T-helper 2 cell (primary cell): ENCODE measurements at regions not wholly inside any gene's neighbourhood (a gene's known extent, or its start where the extent isn't known, plus 50 kb on each side); places are given as distances from the start of the nearest gene placed in this dataset.

Source experiments
- DNase-seq, 5 experiments: peaks; one replicate each; pipeline versions ENCODE4 v3.0.0 to v3.0.0-alpha.2; 2012 to 2022

GRCh38 chr6:752438-752837, 59.5 kb upstream of the EXOC2 start:
- no peak for DNase-seq

- no peak for DNase-seq
Measured at GRCh38 chr6:751765-752164, 58.8 kb upstream of the EXOC2 start.

- no peak for DNase-seq
Measured at GRCh38 chr6:747921-748320, 55.0 kb upstream of the EXOC2 start.

- DNase-seq, result no peak
Measured at GRCh38 chr6:747028-747427, 54.1 kb upstream of the EXOC2 start.

GRCh38 chr6:744666-745353, 51.9 kb upstream of the EXOC2 start:
- no peak for DNase-seq

GRCh38 chr6:743320-744096, 50.6 kb upstream of the EXOC2 start:
- no peak for DNase-seq
